NB4 (cell line): ENCODE measurements at regions not wholly inside any gene's neighbourhood (a gene's known extent, or its start where the extent isn't known, plus 50 kb on each side); places are given as distances from the start of the nearest gene placed in this dataset.

ENCODE experiments used
- DNase-seq: peaks from one replicate; pipeline ENCODE4 v3.0.0; 2010; ENCODE audit warnings: low read depth
- H3K4me3 ChIP-seq: one replicate; pipeline ENCODE4 v1.5.1; 2011; ENCODE audit warnings: mild to moderate bottlenecking, low read depth, low read length, moderate library complexity
- CTCF ChIP-seq: IDR thresholded peaks from one replicate; pipeline ENCODE4 v1.5.1; 2012; ENCODE audit warnings: low read depth, low read length
- MAX ChIP-seq: IDR thresholded peaks from 2 replicates; pipeline ENCODE4 v1.6.1; 2011; ENCODE audit warnings: low read depth, low read length
- MYC ChIP-seq: IDR thresholded peaks from 2 replicates; pipeline ENCODE4 v1.6.1; 2011; ENCODE audit warnings: low read depth, low read length
- POLR2A ChIP-seq: IDR thresholded peaks from 2 replicates; pipeline ENCODE4 v1.6.1; 2011; ENCODE audit warnings: mild to moderate bottlenecking; ENCODE audit not compliant: insufficient read length; ENCODE audit errors: extremely low read depth

- TF ChIP-seq POLR2A (no peak), MYC (no peak), MAX (no peak), CTCF (no peak)
- no peak for DNase-seq
- H3K4me3 ChIP-seq = no peak overlapping the region
These were observed 154.7 kb upstream of the TMEM106B start for GRCh38 chr7:12056381-12056780.

GRCh38 chr7:12056977-12057376 is 154.1 kb upstream of the TMEM106B start:
- no peak for DNase-seq
- no peak overlapping the region for H3K4me3 ChIP-seq
- TF ChIP-seq POLR2A (no peak), MYC (no peak), CTCF (no peak), MAX (no peak)

DNA sequence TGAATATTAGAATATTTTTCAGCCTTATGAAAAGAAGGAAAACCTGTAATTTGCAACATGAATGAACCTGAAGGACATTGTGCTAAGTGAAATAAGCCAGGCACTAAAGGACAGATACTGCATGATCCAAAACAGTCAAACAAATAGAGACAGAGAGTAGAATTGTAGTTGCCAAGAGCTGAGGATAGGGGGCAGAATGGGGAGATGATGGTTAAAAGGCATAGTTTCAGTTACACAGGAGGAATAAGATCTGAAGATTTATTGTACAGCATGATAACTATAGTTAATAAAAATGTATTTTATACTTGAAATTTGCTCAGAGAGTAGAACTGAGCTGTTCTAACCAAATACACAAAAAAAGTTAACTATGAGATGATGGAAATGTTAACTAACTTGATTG is 149.0 kb upstream of the TMEM106B start:
- peak; percentile 22 for DNase-seq
- TF ChIP-seq CTCF (peak; percentile 63), MAX (no peak)
- H3K4me3 ChIP-seq = no peak overlapping the region

- no peak for DNase-seq
- H3K4me3 ChIP-seq = no peak overlapping the region
- TF ChIP-seq MAX (no peak), CTCF (no peak), POLR2A (no peak), MYC (no peak)
These were observed 146.4 kb upstream of the TMEM106B start for GRCh38 chr7:12064586-12065127.

DNA sequence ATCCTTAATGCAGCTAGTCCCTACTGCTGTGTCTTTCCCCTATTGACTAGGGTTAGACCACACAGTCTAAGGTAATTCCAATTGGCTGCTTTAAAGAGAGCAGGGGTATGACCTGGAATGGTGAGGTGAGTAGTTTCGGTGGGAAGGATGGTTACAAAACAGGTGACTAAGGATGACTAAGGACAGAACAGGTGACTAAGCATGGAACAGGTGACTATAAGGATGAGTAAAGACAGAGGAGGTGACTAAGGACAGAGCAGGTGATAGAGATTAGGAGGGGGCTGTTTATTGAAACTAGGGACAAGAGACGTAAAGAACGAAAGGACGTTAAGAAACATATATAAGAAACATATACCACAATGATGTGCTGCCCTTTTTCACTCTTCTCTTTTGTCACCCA is 145.1 kb upstream of the TMEM106B start:
- H3K4me3 ChIP-seq = no peak overlapping the region
- DNase-seq = no peak
- TF ChIP-seq MAX = no peak
- no peak for TF ChIP-seq CTCF
- TF ChIP-seq MYC = no peak
- no peak for TF ChIP-seq POLR2A

DNA sequence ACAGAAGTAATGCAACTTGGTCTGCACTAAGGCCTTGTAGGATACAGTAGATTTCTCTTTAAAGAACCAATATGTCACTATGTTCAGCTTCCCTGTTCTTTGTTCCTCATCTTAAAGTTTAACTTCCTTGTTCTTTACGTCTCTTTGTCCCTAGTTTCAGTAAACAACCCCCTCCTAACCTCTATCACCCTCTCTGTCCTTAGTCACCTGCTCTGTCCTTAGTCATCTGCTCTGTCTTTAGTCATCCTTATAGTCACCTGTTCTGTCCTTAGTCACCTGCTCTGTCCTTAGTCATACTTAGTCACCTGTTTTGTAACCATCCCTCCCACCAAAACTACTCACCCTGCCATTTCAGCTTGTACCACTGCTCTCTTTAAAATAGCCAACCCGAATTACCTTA is 144.6 kb upstream of the TMEM106B start:
- no peak for TF ChIP-seq CTCF
- TF ChIP-seq POLR2A = no peak
- no peak for TF ChIP-seq MAX
- TF ChIP-seq MYC = no peak
- no peak overlapping the region for H3K4me3 ChIP-seq
- DNase-seq = no peak
